HepG2 (cell line): ENCODE measurements at regions not wholly inside any gene's neighbourhood (a gene's known extent, or its start where the extent isn't known, plus 50 kb on each side); places are given as distances from the start of the nearest gene placed in this dataset.
"Not testable (repeated sequence)": the region's sequence is repeated elsewhere in the genome, so short reads cannot be mapped to it uniquely, and the experiment has no call there.

ENCODE experiments used
- ATAC-seq: fragments of 200-7000 bp; cut with Tn5 transposase; 3 replicates; pipeline ENCODE4 v1.9.1; 2020; ENCODE audit warnings: mild to moderate bottlenecking, moderate library complexity
- BruUV-seq: library from RNA; stranded (reverse); fragments of 400-500 nt; replicated peaks from 2 replicates; lab custom pipeline; 2021; lab: Mats Ljungman, UMichigan
- CTCF ChIA-PET: fragments of 300-600 bp; formaldehyde crosslinking; extraction: SDS; loops from one replicate; lab custom pipeline; 2021; ENCODE audit warnings: low total read pairs, inconsistent platforms, low intra/inter-chr PET ratio; lab: Yijun Ruan, JAX
- POLR2A ChIA-PET: fragments of 350-600 bp; sonication (Branson Sonifier 250); formaldehyde crosslinking; loops from one replicate; lab custom pipeline; 2020; ENCODE audit warnings: antibody characterized with exemption, inconsistent platforms; lab: Yijun Ruan, JAX
- DNase-seq: peaks from one replicate; pipeline ENCODE4 v3.0.0-alpha.2; 2015; ENCODE audit warnings: low spot score
- FAIRE-seq: peaks from 3 replicates; lab custom pipeline; 2011; peaks lifted over from hg19 to GRCh38; lab: Jason Lieb, UNC
- H2AFZ ChIP-seq: one replicate; pipeline ENCODE4 v1.6.1; 2011; ENCODE audit warnings: low read length, inconsistent platforms
- H3K27ac ChIP-seq: fragments of 300-600 bp; 3 replicates; pipeline ENCODE4 v1.8.0; 2011; ENCODE audit warnings: mixed run types, mild to moderate bottlenecking, mixed read lengths, low read length, inconsistent platforms; ENCODE audit not compliant: insufficient read depth; ENCODE audit errors: extremely low read length
- H3K27me3 ChIP-seq, 2 experiments: fragments of 200-600 bp in 1 of 2; 2 replicates in 1 of 2; 3 replicates in 1 of 2; pipeline versions ENCODE4 v1.6.0 to v1.8.0; 2011; ENCODE audit warnings: low read length in 2 of 2, mild to moderate bottlenecking in 2 of 2, moderate library complexity in 2 of 2, inconsistent platforms in 1 of 2; ENCODE audit not compliant: insufficient read depth in 2 of 2, control insufficient read depth in 1 of 2
- H3K36me3 ChIP-seq, 2 experiments: fragments of 200-600 bp in 1 of 2; replicated peaks in 1 of 2; 2 replicates in 1 of 2; 3 replicates in 1 of 2; pipeline versions ENCODE4 v1.5.1 to v1.8.0; 2011; ENCODE audit warnings: low read length in 2 of 2, inconsistent platforms in 1 of 2; ENCODE audit not compliant: insufficient read depth in 2 of 2, control insufficient read depth in 1 of 2
- H3K4me1 ChIP-seq: 2 replicates; pipeline ENCODE4 v1.5.1; 2012; ENCODE audit warnings: low read length, inconsistent platforms; ENCODE audit not compliant: insufficient read depth
- H3K4me2 ChIP-seq: 2 replicates; pipeline ENCODE4 v1.6.0; 2011; ENCODE audit warnings: low read depth, low read length, inconsistent platforms
- H3K4me3 ChIP-seq, 3 experiments: fragments of 200-600 bp in 1 of 3; sonication (generic), shearing (Covaris generic) in 1 of 3; replicated peaks in 1 of 3; 2 replicates each; pipeline ENCODE4 v1.5.1; 2011 to 2016; ENCODE audit warnings: low read length in 3 of 3, inconsistent platforms in 2 of 3, low read depth in 2 of 3, mild to moderate bottlenecking in 2 of 3, control low read depth in 1 of 3, mixed read lengths in 1 of 3; ENCODE audit not compliant: insufficient read depth in 1 of 3
- H3K79me2 ChIP-seq: one replicate; pipeline ENCODE4 v1.6.1; 2011; ENCODE audit warnings: low read length, inconsistent platforms; ENCODE audit not compliant: insufficient read depth
- H3K9ac ChIP-seq: 2 replicates; pipeline ENCODE4 v1.6.0; 2011; ENCODE audit warnings: mild to moderate bottlenecking, low read depth, low read length, inconsistent platforms; ENCODE audit not compliant: insufficient read depth
- H3K9me3 ChIP-seq: 2 replicates; pipeline ENCODE4 v1.5.1; 2012; ENCODE audit warnings: mild to moderate bottlenecking, low read length
- H4K20me1 ChIP-seq: 2 replicates; pipeline ENCODE4 v1.6.0; 2011; ENCODE audit warnings: inconsistent platforms, mild to moderate bottlenecking, low read length, moderate library complexity; ENCODE audit not compliant: insufficient read depth
- ETV5 ChIP-seq: IDR thresholded peaks from 2 replicates; pipeline ENCODE4 v1.6.1; 2018; ENCODE audit warnings: missing biosample characterization, missing genetic modification reagents, inconsistent platforms, borderline replicate concordance
- FIP1L1 ChIP-seq: fragments of 200-400 bp; formaldehyde crosslinking; IDR thresholded peaks from 2 replicates; pipeline ENCODE4 v1.6.1; 2018; ENCODE audit warnings: low read depth, mild to moderate bottlenecking, low read length, moderate library complexity, borderline replicate concordance; ENCODE audit not compliant: insufficient read depth
- GATA4 ChIP-seq: sonication (generic); IDR thresholded peaks from 2 replicates; pipeline ENCODE4 v1.6.1; 2016; ENCODE audit warnings: antibody characterized with exemption, low read depth, borderline replicate concordance
- GFI1 ChIP-seq: sonication (generic); formaldehyde crosslinking; IDR thresholded peaks from 2 replicates; pipeline ENCODE4 v1.5.0; 2020; ENCODE audit warnings: missing genetic modification reagents, mild to moderate bottlenecking, borderline replicate concordance
- POGZ ChIP-seq: sonication (generic); formaldehyde crosslinking; IDR thresholded peaks from 2 replicates; pipeline ENCODE4 v1.4.0; 2020; ENCODE audit warnings: mild to moderate bottlenecking, missing genetic modification reagents
- SAP130 ChIP-seq: IDR thresholded peaks from 2 replicates; pipeline ENCODE4 v1.6.1; 2016; ENCODE audit warnings: low read depth
- STAT5B ChIP-seq: sonication (generic); formaldehyde crosslinking; IDR thresholded peaks from 2 replicates; pipeline ENCODE4 v1.4.0; 2020; ENCODE audit warnings: missing genetic modification reagents
- ZNF234 ChIP-seq: sonication (generic); formaldehyde crosslinking; conservative IDR thresholded peaks from 2 replicates; pipeline ENCODE4 v1.5.1; 2020; ENCODE audit warnings: mild to moderate bottlenecking, missing genetic modification reagents
- ZNF563 ChIP-seq: sonication (generic); formaldehyde crosslinking; IDR thresholded peaks from 2 replicates; pipeline ENCODE4 v1.8.0; 2022; ENCODE audit warnings: mild to moderate bottlenecking, moderate library complexity, missing genetic modification reagents
- ZNF800 ChIP-seq: sonication (generic); formaldehyde crosslinking; IDR thresholded peaks from 2 replicates; pipeline ENCODE4 v1.4.0; 2020; ENCODE audit warnings: missing genetic modification reagents
- WGBS: methylation state at CpG from one replicate; pipeline ENCODE4 v1.1.6; 2017; ENCODE audit warnings: low lambda C conversion rate; 5-methylcytosine and 5-hydroxymethylcytosine counted together
- in situ Hi-C: cut with HindIII; loops from 2 replicates; pipeline ENCODE4 v1.10.0; 2017; ENCODE audit warnings: low pct_unique_long_range_greater_than_20kb; ENCODE audit not compliant: extremely low pct_ligation_motif_present
- intact Hi-C: fragments of 100-400 bp; cut with micrococcal nuclease; formaldehyde crosslinking; loops from one replicate; pipeline ENCODE4 v1.10.0; 2022; ENCODE audit not compliant: unreplicated experiment
- TF ChIP-seq, protein P1 (sequence below): sonication (generic); formaldehyde crosslinking; IDR thresholded peaks from 2 replicates; pipeline ENCODE4 v1.4.0; 2020; ENCODE audit warnings: missing genetic modification reagents

DNA sequence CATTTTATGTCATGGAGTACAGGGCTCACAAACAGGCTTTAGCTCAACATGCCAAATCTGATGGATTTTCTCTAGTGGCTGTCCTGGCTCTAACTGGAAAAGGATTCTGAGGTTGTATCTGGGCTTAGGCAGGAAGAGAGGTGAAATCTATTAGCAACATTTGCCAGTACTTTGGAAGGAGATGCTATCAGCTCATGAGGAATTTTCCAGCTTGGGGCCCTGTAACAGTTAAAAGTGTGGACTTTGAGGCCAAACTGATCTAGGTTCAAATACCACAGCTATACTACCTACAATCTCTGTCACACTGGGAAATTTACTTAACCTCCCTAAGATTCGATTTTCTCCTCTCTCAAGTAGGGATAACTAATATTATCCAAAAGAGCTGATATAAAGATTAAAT is 119.0 kb upstream of the HCCS start (continued):
- TF ChIP-seq ZNF563 (CRISPR knock-in tag), result no peak
- TF ChIP-seq, protein P1, sequence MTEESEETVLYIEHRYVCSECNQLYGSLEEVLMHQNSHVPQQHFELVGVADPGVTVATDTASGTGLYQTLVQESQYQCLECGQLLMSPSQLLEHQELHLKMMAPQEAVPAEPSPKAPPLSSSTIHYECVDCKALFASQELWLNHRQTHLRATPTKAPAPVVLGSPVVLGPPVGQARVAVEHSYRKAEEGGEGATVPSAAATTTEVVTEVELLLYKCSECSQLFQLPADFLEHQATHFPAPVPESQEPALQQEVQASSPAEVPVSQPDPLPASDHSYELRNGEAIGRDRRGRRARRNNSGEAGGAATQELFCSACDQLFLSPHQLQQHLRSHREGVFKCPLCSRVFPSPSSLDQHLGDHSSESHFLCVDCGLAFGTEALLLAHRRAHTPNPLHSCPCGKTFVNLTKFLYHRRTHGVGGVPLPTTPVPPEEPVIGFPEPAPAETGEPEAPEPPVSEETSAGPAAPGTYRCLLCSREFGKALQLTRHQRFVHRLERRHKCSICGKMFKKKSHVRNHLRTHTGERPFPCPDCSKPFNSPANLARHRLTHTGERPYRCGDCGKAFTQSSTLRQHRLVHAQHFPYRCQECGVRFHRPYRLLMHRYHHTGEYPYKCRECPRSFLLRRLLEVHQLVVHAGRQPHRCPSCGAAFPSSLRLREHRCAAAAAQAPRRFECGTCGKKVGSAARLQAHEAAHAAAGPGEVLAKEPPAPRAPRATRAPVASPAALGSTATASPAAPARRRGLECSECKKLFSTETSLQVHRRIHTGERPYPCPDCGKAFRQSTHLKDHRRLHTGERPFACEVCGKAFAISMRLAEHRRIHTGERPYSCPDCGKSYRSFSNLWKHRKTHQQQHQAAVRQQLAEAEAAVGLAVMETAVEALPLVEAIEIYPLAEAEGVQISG, result no peak
- TF ChIP-seq ZNF800 (CRISPR knock-in tag), result no peak
- TF ChIP-seq SAP130 (CRISPR knock-in tag), result no peak
- TF ChIP-seq STAT5B, result no peak
- TF ChIP-seq POGZ (CRISPR knock-in tag), result 0 out of 2 replicates have a peak, but pooled peaks have one; percentile 23
- 0 out of 2 replicates have a peak, but pooled peaks have one; percentile 17 for TF ChIP-seq GFI1
- no peak for TF ChIP-seq GATA4
- TF ChIP-seq FIP1L1, result no peak
- TF ChIP-seq ETV5, result no peak
- TF ChIP-seq ZNF234 (CRISPR knock-in tag), result no peak

- not testable (repeated sequence) for ATAC-seq
Observed at GRCh38 chrX:11007076-11007475, 104.1 kb upstream of the HCCS start.

More at GRCh38 chrX:11007076-11007475, 104.1 kb upstream of the HCCS start:
- FAIRE-seq, H3K27me3 ChIP-seq, DNase-seq, H3K4me1 ChIP-seq, intact Hi-C loops, H3K9me3 ChIP-seq, H3K4me3 ChIP-seq, H2AFZ ChIP-seq, BruUV-seq, H3K79me2 ChIP-seq, in situ Hi-C loops, H3K9ac ChIP-seq, CTCF ChIA-PET, H3K4me2 ChIP-seq, POLR2A ChIA-PET, H3K27ac ChIP-seq, H3K36me3 ChIP-seq, H4K20me1 ChIP-seq: not testable (repeated sequence)
- WGBS, result 93% methylated on average over 3 of the region's 9 CpGs
